WTC11 (cell line): ENCODE measurements at regions not wholly inside any gene's neighbourhood (a gene's known extent, or its start where the extent isn't known, plus 50 kb on each side); places are given as distances from the start of the nearest gene placed in this dataset.

Source experiments
- ATAC-seq: fragments of 200-7000 bp; cut with Tn5 transposase; 2 replicates; pipeline ENCODE4 v1.10.0; 2021; ENCODE audit warnings: mild to moderate bottlenecking, moderate library complexity
- CTCF ChIA-PET: fragments of 300-600 bp; sonication (Branson Sonifier 250); formaldehyde crosslinking; loops from one replicate; lab custom pipeline; 2021; ENCODE audit warnings: antibody characterized with exemption; lab: Charles Lee
- POLR2A ChIA-PET: fragments of 350-600 bp; sonication (Branson Sonifier 250); formaldehyde crosslinking; loops from one replicate; lab custom pipeline; 2021; ENCODE audit warnings: antibody characterized with exemption; lab: Charles Lee
- DNase-seq: peaks from one replicate; pipeline ENCODE4 v3.0.0; 2021; ENCODE audit warnings: low spot score
- H3K27ac Mint-ChIP-seq: 2 replicates; pipeline ENCODE4 v1.8.0; 2021; ENCODE audit warnings: mixed read lengths
- H3K27me3 Mint-ChIP-seq: 2 replicates; pipeline ENCODE4 v1.8.0; 2021; ENCODE audit warnings: low read depth, mild to moderate bottlenecking, moderate library complexity, mixed read lengths
- H3K36me3 Mint-ChIP-seq: 2 replicates; pipeline ENCODE4 v1.8.0; 2021; ENCODE audit warnings: mixed read lengths
- H3K4me1 Mint-ChIP-seq: 2 replicates; pipeline ENCODE4 v1.8.0; 2022; ENCODE audit warnings: mixed read lengths
- H3K4me3 Mint-ChIP-seq: 2 replicates; pipeline ENCODE4 v1.8.0; 2021; ENCODE audit warnings: mild to moderate bottlenecking, moderate library complexity, mixed read lengths
- H3K9me3 Mint-ChIP-seq: 2 replicates; pipeline ENCODE4 v1.8.0; 2021; ENCODE audit warnings: mixed read lengths
- EMX1 ChIP-seq: fragments of 250-450 bp; sonication (Bioruptor Pico); IDR thresholded peaks from 2 replicates; pipeline ENCODE4 v1.8.0; 2021; ENCODE audit warnings: mild to moderate bottlenecking
- ESRRA ChIP-seq: sonication (generic); formaldehyde crosslinking; IDR thresholded peaks from 2 replicates; pipeline ENCODE4 v1.8.1; 2022; ENCODE audit warnings: mild to moderate bottlenecking, missing genetic modification reagents, borderline replicate concordance
- FOXJ3 ChIP-seq: sonication (generic); formaldehyde crosslinking; IDR thresholded peaks from 2 replicates; pipeline ENCODE4 v1.9.0; 2021; ENCODE audit warnings: missing genetic modification reagents, mild to moderate bottlenecking, borderline replicate concordance
- HMGA2 ChIP-seq: fragments of 250-450 bp; sonication (Bioruptor Pico); IDR thresholded peaks from 2 replicates; pipeline ENCODE4 v1.4.0; 2021; ENCODE audit warnings: mild to moderate bottlenecking, moderate library complexity
- IRF2 ChIP-seq: sonication (generic); formaldehyde crosslinking; IDR thresholded peaks from 2 replicates; pipeline ENCODE4 v1.8.0; 2022; ENCODE audit warnings: low read depth, missing genetic modification reagents, borderline replicate concordance
- NFE2L1 ChIP-seq: sonication (generic); formaldehyde crosslinking; IDR thresholded peaks from 2 replicates; pipeline ENCODE4 v1.8.1; 2023; ENCODE audit warnings: missing genetic modification reagents
- NFYB ChIP-seq: sonication (generic); formaldehyde crosslinking; conservative IDR thresholded peaks from 2 replicates; pipeline ENCODE4 v1.8.0; 2022; ENCODE audit warnings: low read depth, missing genetic modification reagents
- NR1H2 ChIP-seq: sonication (generic); formaldehyde crosslinking; IDR thresholded peaks from 2 replicates; pipeline ENCODE4 v1.9.0; 2021; ENCODE audit warnings: mild to moderate bottlenecking, moderate library complexity, missing genetic modification reagents
- RORB ChIP-seq: fragments of 250-450 bp; sonication (Bioruptor Pico); IDR thresholded peaks from 2 replicates; pipeline ENCODE4 v1.9.0; 2021; ENCODE audit warnings: mild to moderate bottlenecking
- TP53 ChIP-seq: sonication (generic); formaldehyde crosslinking; IDR thresholded peaks from 2 replicates; pipeline ENCODE4 v1.8.1; 2023; ENCODE audit warnings: mild to moderate bottlenecking, missing genetic modification reagents
- ZNF263 ChIP-seq: sonication (generic); formaldehyde crosslinking; IDR thresholded peaks from 2 replicates; pipeline ENCODE4 v1.8.1; 2022; ENCODE audit warnings: low read depth, mild to moderate bottlenecking, moderate library complexity, missing genetic modification reagents
- ZNF396 ChIP-seq: fragments of 250-450 bp; sonication (Bioruptor Pico); IDR thresholded peaks from 2 replicates; pipeline ENCODE4 v1.8.0; 2021; ENCODE audit warnings: mild to moderate bottlenecking, moderate library complexity, borderline replicate concordance
- ZNF423 ChIP-seq: fragments of 250-450 bp; sonication (Bioruptor Pico); IDR thresholded peaks from 2 replicates; pipeline ENCODE4 v2.1.2; 2022; ENCODE audit warnings: mild to moderate bottlenecking, moderate library complexity
- TF ChIP-seq, protein P1 (sequence below): sonication (generic); formaldehyde crosslinking; IDR thresholded peaks from 2 replicates; pipeline ENCODE4 v1.8.1; 2023; ENCODE audit warnings: mild to moderate bottlenecking, missing genetic modification reagents, borderline replicate concordance
- TF ChIP-seq, protein P2 (sequence below): sonication (generic); formaldehyde crosslinking; IDR thresholded peaks from 2 replicates; pipeline ENCODE4 v1.8.1; 2022; ENCODE audit warnings: mild to moderate bottlenecking, missing genetic modification reagents, moderate library complexity, borderline replicate concordance
- TF ChIP-seq, protein P3 (sequence below): fragments of 250-450 bp; sonication (Bioruptor Pico); conservative IDR thresholded peaks from 2 replicates; pipeline ENCODE4 v1.9.0; 2021; ENCODE audit warnings: mild to moderate bottlenecking
- TF ChIP-seq, protein P4 (sequence below): sonication (generic); formaldehyde crosslinking; IDR thresholded peaks from 2 replicates; pipeline ENCODE4 v1.8.0; 2022; ENCODE audit warnings: mild to moderate bottlenecking, missing genetic modification reagents
- TF ChIP-seq, protein P5 (sequence below): fragments of 250-450 bp; sonication (Bioruptor Pico); IDR thresholded peaks from 2 replicates; pipeline ENCODE4 v1.9.0; 2021; ENCODE audit warnings: mild to moderate bottlenecking
- TF ChIP-seq, protein P6 (sequence below): sonication (generic); formaldehyde crosslinking; IDR thresholded peaks from 2 replicates; pipeline ENCODE4 v1.8.1; 2023; ENCODE audit warnings: mild to moderate bottlenecking, missing genetic modification reagents, moderate library complexity

DNA sequence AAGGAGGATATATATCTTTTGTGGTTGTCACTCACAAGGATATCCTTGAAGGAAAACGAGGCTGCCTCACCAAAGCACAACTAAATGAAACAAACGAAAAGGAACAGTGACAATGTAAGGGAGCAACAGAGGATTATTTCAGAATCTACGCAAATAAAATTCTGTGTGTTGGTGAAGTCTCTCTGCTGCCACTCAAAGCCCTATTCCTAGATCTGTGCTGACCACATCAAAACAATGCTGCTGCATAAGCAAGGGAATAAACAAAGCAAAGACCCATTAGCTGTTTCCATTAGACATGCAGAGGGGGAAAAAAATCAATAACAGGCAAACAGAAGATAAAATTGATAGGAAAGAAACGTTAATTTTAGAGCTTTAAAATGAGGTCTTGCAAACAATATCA lies 204.4 kb downstream of the MZT1 start (continued):
- TF ChIP-seq, protein P1, sequence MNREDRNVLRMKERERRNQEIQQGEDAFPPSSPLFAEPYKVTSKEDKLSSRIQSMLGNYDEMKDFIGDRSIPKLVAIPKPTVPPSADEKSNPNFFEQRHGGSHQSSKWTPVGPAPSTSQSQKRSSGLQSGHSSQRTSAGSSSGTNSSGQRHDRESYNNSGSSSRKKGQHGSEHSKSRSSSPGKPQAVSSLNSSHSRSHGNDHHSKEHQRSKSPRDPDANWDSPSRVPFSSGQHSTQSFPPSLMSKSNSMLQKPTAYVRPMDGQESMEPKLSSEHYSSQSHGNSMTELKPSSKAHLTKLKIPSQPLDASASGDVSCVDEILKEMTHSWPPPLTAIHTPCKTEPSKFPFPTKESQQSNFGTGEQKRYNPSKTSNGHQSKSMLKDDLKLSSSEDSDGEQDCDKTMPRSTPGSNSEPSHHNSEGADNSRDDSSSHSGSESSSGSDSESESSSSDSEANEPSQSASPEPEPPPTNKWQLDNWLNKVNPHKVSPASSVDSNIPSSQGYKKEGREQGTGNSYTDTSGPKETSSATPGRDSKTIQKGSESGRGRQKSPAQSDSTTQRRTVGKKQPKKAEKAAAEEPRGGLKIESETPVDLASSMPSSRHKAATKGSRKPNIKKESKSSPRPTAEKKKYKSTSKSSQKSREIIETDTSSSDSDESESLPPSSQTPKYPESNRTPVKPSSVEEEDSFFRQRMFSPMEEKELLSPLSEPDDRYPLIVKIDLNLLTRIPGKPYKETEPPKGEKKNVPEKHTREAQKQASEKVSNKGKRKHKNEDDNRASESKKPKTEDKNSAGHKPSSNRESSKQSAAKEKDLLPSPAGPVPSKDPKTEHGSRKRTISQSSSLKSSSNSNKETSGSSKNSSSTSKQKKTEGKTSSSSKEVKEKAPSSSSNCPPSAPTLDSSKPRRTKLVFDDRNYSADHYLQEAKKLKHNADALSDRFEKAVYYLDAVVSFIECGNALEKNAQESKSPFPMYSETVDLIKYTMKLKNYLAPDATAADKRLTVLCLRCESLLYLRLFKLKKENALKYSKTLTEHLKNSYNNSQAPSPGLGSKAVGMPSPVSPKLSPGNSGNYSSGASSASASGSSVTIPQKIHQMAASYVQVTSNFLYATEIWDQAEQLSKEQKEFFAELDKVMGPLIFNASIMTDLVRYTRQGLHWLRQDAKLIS (CRISPR knock-in tag), result no peak
- TF ChIP-seq, protein P2, sequence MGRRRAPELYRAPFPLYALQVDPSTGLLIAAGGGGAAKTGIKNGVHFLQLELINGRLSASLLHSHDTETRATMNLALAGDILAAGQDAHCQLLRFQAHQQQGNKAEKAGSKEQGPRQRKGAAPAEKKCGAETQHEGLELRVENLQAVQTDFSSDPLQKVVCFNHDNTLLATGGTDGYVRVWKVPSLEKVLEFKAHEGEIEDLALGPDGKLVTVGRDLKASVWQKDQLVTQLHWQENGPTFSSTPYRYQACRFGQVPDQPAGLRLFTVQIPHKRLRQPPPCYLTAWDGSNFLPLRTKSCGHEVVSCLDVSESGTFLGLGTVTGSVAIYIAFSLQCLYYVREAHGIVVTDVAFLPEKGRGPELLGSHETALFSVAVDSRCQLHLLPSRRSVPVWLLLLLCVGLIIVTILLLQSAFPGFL (CRISPR knock-in tag), result no peak
- TF ChIP-seq IRF2 (CRISPR knock-in tag) (no peak), NFYB (CRISPR knock-in tag) (no peak), NFE2L1 (no peak), ZNF396 (CRISPR knock-in tag) (no peak), ZNF423 (CRISPR knock-in tag) (no peak), TP53 (no peak), RORB (no peak), ESRRA (CRISPR knock-in tag) (no peak), FOXJ3 (no peak), EMX1 (no peak), NR1H2 (CRISPR knock-in tag) (no peak)
- TF ChIP-seq, protein P3, sequence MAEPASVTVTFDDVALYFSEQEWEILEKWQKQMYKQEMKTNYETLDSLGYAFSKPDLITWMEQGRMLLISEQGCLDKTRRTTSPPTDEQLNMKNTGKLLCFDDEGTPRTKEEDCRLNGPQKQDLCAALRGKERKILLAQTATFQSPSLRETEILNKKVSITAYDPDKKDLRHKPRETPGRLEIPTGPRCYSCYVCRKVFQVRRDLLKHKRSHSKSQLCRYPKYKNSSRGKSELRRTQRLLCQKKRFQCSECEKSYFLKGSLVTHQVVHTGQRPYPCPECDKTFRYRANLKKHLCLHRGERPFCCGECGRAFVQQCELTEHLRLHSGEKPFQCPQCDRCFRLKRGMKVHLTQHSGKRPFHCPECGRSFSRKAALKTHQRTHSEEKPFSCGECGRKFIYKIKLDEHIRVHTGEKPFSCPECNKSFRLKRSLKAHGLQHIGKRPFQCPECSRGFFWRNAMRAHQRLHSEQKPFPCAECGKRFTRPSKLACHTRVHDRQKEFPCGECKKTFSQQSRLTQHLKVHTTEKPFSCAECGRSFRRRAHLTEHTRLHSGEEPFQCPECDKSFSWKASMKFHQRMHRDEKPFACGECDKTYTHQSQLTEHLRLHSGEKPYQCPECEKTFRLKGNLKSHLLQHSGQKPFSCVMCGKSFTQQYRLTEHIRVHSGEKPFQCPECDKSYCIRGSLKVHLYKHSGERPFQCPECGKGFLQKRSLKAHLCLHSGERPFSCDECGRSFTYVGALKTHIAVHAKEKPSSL (CRISPR knock-in tag), result no peak
- TF ChIP-seq, protein P4, sequence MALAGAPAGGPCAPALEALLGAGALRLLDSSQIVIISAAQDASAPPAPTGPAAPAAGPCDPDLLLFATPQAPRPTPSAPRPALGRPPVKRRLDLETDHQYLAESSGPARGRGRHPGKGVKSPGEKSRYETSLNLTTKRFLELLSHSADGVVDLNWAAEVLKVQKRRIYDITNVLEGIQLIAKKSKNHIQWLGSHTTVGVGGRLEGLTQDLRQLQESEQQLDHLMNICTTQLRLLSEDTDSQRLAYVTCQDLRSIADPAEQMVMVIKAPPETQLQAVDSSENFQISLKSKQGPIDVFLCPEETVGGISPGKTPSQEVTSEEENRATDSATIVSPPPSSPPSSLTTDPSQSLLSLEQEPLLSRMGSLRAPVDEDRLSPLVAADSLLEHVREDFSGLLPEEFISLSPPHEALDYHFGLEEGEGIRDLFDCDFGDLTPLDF (CRISPR knock-in tag), result no peak

DNA sequence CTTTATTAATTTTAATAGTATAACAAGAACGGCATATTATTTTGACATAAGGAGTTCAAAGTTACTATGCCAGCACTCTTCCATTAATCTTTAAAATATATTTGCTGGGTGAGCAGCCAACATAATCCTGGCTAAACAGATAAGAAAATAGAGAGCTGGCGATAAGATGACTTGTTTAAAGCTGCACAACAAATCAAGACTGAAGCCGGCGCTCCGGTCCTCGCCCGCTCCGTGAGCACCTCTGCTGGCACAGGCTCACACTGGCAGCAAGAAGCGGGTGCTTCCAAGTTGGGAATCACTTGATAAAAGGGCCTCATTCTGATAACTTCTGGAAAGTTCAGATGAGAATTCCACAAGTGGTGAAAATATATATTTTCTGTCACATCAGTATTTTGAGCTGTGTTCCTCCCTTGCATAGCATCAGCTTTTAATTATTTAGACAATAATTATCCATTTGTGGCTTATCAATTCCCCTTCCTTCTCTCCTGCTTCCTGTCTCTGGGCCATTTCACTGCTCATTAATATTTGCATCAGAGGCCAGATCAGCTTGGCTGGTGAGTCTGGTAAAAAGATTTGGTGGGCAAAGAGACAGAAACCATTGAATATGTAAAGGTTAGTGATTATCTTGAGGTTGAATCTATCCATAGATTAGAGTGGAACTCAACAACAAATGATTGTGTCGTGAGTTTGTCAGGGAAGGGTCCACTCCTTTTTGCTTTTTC lies 205.3 kb downstream of the MZT1 start:
- ChIA-PET POLR2A (interaction anchor here (0.6 kb wide), 1 partner anchor 496 kb away, joined by 3 read pairs; no protein-coding TSS in a partner anchor), CTCF (no interaction called here)
- Mint-ChIP-seq H3K36me3 (peaks cover 6% of the 10 kb centered on the region; the same call in 1 of the 2 replicates), H3K4me3 (no peak overlapping the region), H3K9me3 (peaks cover 4% of the 10 kb centered on the region; the same call in 1 of the 2 replicates), H3K27me3 (peaks cover 3% of the 10 kb centered on the region; the same call in 1 of the 2 replicates), H3K4me1 (peaks cover 21% of the 10 kb centered on the region), H3K27ac (no peak overlapping the region)
- ATAC-seq (no peak), DNase-seq (no peak)
- TF ChIP-seq HMGA2 (CRISPR knock-in tag) (no peak), ZNF263 (CRISPR knock-in tag) (no peak)
- TF ChIP-seq, protein P1 (CRISPR knock-in tag), result no peak
- TF ChIP-seq, protein P5, sequence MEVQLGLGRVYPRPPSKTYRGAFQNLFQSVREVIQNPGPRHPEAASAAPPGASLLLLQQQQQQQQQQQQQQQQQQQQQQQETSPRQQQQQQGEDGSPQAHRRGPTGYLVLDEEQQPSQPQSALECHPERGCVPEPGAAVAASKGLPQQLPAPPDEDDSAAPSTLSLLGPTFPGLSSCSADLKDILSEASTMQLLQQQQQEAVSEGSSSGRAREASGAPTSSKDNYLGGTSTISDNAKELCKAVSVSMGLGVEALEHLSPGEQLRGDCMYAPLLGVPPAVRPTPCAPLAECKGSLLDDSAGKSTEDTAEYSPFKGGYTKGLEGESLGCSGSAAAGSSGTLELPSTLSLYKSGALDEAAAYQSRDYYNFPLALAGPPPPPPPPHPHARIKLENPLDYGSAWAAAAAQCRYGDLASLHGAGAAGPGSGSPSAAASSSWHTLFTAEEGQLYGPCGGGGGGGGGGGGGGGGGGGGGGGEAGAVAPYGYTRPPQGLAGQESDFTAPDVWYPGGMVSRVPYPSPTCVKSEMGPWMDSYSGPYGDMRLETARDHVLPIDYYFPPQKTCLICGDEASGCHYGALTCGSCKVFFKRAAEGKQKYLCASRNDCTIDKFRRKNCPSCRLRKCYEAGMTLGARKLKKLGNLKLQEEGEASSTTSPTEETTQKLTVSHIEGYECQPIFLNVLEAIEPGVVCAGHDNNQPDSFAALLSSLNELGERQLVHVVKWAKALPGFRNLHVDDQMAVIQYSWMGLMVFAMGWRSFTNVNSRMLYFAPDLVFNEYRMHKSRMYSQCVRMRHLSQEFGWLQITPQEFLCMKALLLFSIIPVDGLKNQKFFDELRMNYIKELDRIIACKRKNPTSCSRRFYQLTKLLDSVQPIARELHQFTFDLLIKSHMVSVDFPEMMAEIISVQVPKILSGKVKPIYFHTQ (CRISPR knock-in tag), result no peak
- TF ChIP-seq, protein P6, sequence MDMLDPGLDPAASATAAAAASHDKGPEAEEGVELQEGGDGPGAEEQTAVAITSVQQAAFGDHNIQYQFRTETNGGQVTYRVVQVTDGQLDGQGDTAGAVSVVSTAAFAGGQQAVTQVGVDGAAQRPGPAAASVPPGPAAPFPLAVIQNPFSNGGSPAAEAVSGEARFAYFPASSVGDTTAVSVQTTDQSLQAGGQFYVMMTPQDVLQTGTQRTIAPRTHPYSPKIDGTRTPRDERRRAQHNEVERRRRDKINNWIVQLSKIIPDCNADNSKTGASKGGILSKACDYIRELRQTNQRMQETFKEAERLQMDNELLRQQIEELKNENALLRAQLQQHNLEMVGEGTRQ, result no peak
